ENCODE measurements at regions not wholly inside any gene's neighbourhood (a gene's known extent, or its start where the extent isn't known, plus 50 kb on each side); places are given as distances from the start of the nearest gene placed in this dataset.

- ATAC-seq (no peak), FAIRE-seq (no peak), DNase-seq (ENCODE audit: low spot score) (no peak)
- no peaks in the 10 kb centered on the region for H3K4me1 ChIP-seq (ENCODE audit: insufficient read depth, low read length)
- intact Hi-C loops (cut with micrococcal nuclease; ENCODE audit: unreplicated experiment): no loop called here
- H3K36me3 ChIP-seq (replicated peaks in 1 of 2; ENCODE audit: control insufficient read depth in 1 of 2, insufficient read depth in 2 of 2, low read length in 2 of 2): no peaks in the 10 kb centered on the region
- in situ Hi-C loops (cut with HindIII; ENCODE audit: extremely low pct_ligation_motif_present, low pct_unique_long_range_greater_than_20kb): no loop called here
- ChIA-PET POLR2A (no interaction called here), CTCF (ENCODE audit: low intra/inter-chr PET ratio, low total read pairs) (no interaction called here)
- H3K4me3 ChIP-seq (replicated peaks in 1 of 3; ENCODE audit: insufficient read depth in 1 of 3, low read depth in 2 of 3, low read length in 3 of 3): no peak overlapping the region
- no peak overlapping the region for H3K27ac ChIP-seq (ENCODE audit: extremely low read length, insufficient read depth, low read length)
- peaks cover 6 to 40% of the 10 kb centered on the region in 2 experiments; a peak in 4 of 5 replicates for H3K27me3 ChIP-seq (ENCODE audit: control insufficient read depth in 1 of 2, insufficient read depth in 2 of 2, low read length in 2 of 2)
- H3K9me3 ChIP-seq (ENCODE audit: low read length): no peaks in the 10 kb centered on the region
- H3K79me2 ChIP-seq (ENCODE audit: insufficient read depth, low read length): no peaks in the 10 kb centered on the region
- no peaks in the 10 kb centered on the region for H4K20me1 ChIP-seq (ENCODE audit: insufficient read depth, low read length)
- no peak overlapping the region for H3K4me2 ChIP-seq (ENCODE audit: low read depth, low read length)
- TF ChIP-seq GFI1 (CRISPR knock-in tag; IDR thresholded peaks at IDR 0.05; ENCODE audit: borderline replicate concordance) (no peak), MED1 (CRISPR knock-in tag; IDR thresholded peaks at IDR 0.05) (no peak), ARHGAP35 (CRISPR knock-in tag; IDR thresholded peaks at IDR 0.05; ENCODE audit: borderline replicate concordance) (no peak), MTA3 (CRISPR knock-in tag; IDR thresholded peaks at IDR 0.05) (no peak), ZNF746 (CRISPR knock-in tag; IDR thresholded peaks at IDR 0.05) (no peak), ZNF570 (CRISPR knock-in tag; IDR thresholded peaks at IDR 0.05; ENCODE audit: borderline replicate concordance) (no peak), MBD4 (IDR thresholded peaks at IDR 0.05; ENCODE audit: borderline replicate concordance, low read length) (no peak), POLR2A (IDR thresholded peaks at IDR 0.05; ENCODE audit: insufficient read depth in 1 of 2, low read depth in 2 of 2, low read length in 2 of 2) (no peak), KDM4B (CRISPR knock-in tag; IDR thresholded peaks at IDR 0.05) (no peak)
- TF ChIP-seq, protein P1, sequence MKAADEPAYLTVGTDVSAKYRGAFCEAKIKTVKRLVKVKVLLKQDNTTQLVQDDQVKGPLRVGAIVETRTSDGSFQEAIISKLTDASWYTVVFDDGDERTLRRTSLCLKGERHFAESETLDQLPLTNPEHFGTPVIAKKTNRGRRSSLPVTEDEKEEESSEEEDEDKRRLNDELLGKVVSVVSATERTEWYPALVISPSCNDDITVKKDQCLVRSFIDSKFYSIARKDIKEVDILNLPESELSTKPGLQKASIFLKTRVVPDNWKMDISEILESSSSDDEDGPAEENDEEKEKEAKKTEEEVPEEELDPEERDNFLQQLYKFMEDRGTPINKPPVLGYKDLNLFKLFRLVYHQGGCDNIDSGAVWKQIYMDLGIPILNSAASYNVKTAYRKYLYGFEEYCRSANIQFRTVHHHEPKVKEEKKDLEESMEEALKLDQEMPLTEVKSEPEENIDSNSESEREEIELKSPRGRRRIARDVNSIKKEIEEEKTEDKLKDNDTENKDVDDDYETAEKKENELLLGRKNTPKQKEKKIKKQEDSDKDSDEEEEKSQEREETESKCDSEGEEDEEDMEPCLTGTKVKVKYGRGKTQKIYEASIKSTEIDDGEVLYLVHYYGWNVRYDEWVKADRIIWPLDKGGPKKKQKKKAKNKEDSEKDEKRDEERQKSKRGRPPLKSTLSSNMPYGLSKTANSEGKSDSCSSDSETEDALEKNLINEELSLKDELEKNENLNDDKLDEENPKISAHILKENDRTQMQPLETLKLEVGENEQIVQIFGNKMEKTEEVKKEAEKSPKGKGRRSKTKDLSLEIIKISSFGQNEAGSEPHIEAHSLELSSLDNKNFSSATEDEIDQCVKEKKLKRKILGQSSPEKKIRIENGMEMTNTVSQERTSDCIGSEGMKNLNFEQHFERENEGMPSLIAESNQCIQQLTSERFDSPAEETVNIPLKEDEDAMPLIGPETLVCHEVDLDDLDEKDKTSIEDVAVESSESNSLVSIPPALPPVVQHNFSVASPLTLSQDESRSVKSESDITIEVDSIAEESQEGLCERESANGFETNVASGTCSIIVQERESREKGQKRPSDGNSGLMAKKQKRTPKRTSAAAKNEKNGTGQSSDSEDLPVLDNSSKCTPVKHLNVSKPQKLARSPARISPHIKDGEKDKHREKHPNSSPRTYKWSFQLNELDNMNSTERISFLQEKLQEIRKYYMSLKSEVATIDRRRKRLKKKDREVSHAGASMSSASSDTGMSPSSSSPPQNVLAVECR (CRISPR knock-in tag; IDR thresholded peaks at IDR 0.05; ENCODE audit: borderline replicate concordance): no peak
- no peak overlapping the region for H3K9ac ChIP-seq (ENCODE audit: insufficient read depth, low read depth, low read length)
- BruUV-seq (replicated peaks): no TSS peak
- H2AFZ ChIP-seq (ENCODE audit: low read length): no peak overlapping the region
- 8% methylated on average over 6 of the region's 6 CpGs for WGBS (ENCODE audit: low lambda C conversion rate)
Measured at GRCh38 chr22:49198705-49199084, 629.0 kb downstream of the BRD1 start.

Data from HepG2 (cell line).